ENCODE measurements at regions not wholly inside any gene's neighbourhood (a gene's known extent, or its start where the extent isn't known, plus 50 kb on each side); places are given as distances from the start of the nearest gene placed in this dataset.

- peak; percentile 69 for DNase-seq (ENCODE audit: low read depth)
These were observed 160.2 kb downstream of the PSMG1 start for GRCh38 chr21:39022863-39023693.

GRCh38 chr21:39022466-39022862 is 160.8 kb downstream of the PSMG1 start:
- DNase-seq (ENCODE audit: low read depth), result no peak

- DNase-seq (ENCODE audit: low read depth), result no peak
These were observed 161.2 kb downstream of the PSMG1 start for GRCh38 chr21:39022035-39022434.

- no peak for DNase-seq (ENCODE audit: low read depth)
These were observed 161.8 kb downstream of the PSMG1 start for GRCh38 chr21:39021478-39021832.

- DNase-seq (ENCODE audit: low read depth), result peak; percentile 74
These were observed 162.3 kb downstream of the PSMG1 start for GRCh38 chr21:39020751-39021477.

- DNase-seq (ENCODE audit: low read depth), result no peak
These were observed 164.5 kb downstream of the PSMG1 start for GRCh38 chr21:39018730-39019129.

GRCh38 chr21:39016740-39017315 is 166.4 kb downstream of the PSMG1 start:
- peak; percentile 49 for DNase-seq (ENCODE audit: low read depth)

- peak; percentile 97 for DNase-seq (ENCODE audit: low read depth)
These were observed 168.5 kb downstream of the PSMG1 start for GRCh38 chr21:39014747-39015146.

GRCh38 chr21:39012326-39013230 is 170.7 kb downstream of the PSMG1 start:
- no peak for DNase-seq (ENCODE audit: low read depth)

GRCh38 chr21:39011911-39012310 is 171.3 kb downstream of the PSMG1 start:
- no peak for DNase-seq (ENCODE audit: low read depth)

- DNase-seq (ENCODE audit: low read depth), result no peak
These were observed 172.4 kb downstream of the PSMG1 start for GRCh38 chr21:39010629-39011404.

GRCh38 chr21:39009587-39010225 is 173.5 kb downstream of the PSMG1 start:
- no peak for DNase-seq (ENCODE audit: low read depth)

GRCh38 chr21:39007985-39008384 is 175.3 kb downstream of the PSMG1 start:
- DNase-seq (ENCODE audit: low read depth), result no peak

GRCh38 chr21:39007532-39007931 is 175.7 kb downstream of the PSMG1 start:
- DNase-seq (ENCODE audit: low read depth), result no peak

- DNase-seq (ENCODE audit: low read depth), result no peak
These were observed 176.5 kb downstream of the PSMG1 start for GRCh38 chr21:39006571-39007311.

- DNase-seq (ENCODE audit: low read depth), result no peak
These were observed 177.8 kb downstream of the PSMG1 start for GRCh38 chr21:39005502-39005787.

- no peak for DNase-seq (ENCODE audit: low read depth)
These were observed 178.4 kb downstream of the PSMG1 start for GRCh38 chr21:39004634-39005501.

GRCh38 chr21:39003982-39004633 is 179.1 kb downstream of the PSMG1 start:
- peak; percentile 61 for DNase-seq (ENCODE audit: low read depth)

- DNase-seq (ENCODE audit: low read depth), result no peak
These were observed 181.9 kb downstream of the PSMG1 start for GRCh38 chr21:39001341-39001740.

All from amniotic epithelial cell (primary cell).